Activated T-cell treated with anti-CD3 and anti-CD28 coated beads, Interleukin-2, amount 50 U/mL, for 72 hours (primary cell): ENCODE measurements at regions not wholly inside any gene's neighbourhood (a gene's known extent, or its start where the extent isn't known, plus 50 kb on each side); places are given as distances from the start of the nearest gene placed in this dataset.
A peak's percentile ranks its signal among the peaks of the same experiment; 100 is the strongest.

ENCODE experiments used
- ATAC-seq, 2 donors: fragments of 150-1000 bp; cut with Tn5 transposase; replicated peaks in 1 of 2; 2 replicates each; pipeline ENCODE4 v1.10.0; 2021; ENCODE audit warnings: moderate library complexity in 2 of 2, mild to moderate bottlenecking in 1 of 2
- DNase-seq, 2 donors: peaks; one replicate each; pipeline ENCODE4 v3.0.0; 2021 to 2022; ENCODE audit warnings: mixed read lengths in 1 of 2
- H3K27ac Mint-ChIP-seq: one replicate; pipeline ENCODE4 v1.8.0; 2022; ENCODE audit warnings: mild to moderate bottlenecking, moderate library complexity, mixed read lengths
- H3K27me3 Mint-ChIP-seq: one replicate; pipeline ENCODE4 v1.8.0; 2022; ENCODE audit warnings: low read depth, mixed read lengths
- H3K36me3 Mint-ChIP-seq, 2 donors: one replicate each; pipeline ENCODE4 v1.8.0; 2022; ENCODE audit warnings: mixed read lengths in 2 of 2, mild to moderate bottlenecking in 1 of 2; ENCODE audit not compliant: insufficient read depth in 2 of 2
- H3K4me1 Mint-ChIP-seq: one replicate; pipeline ENCODE4 v1.8.0; 2022; ENCODE audit warnings: low read depth, mixed read lengths
- H3K4me3 Mint-ChIP-seq, 2 donors: one replicate each; pipeline ENCODE4 v1.8.0; 2022; ENCODE audit warnings: mild to moderate bottlenecking in 2 of 2, mixed read lengths in 2 of 2, moderate library complexity in 2 of 2
- H3K9me3 Mint-ChIP-seq, 2 donors: one replicate each; pipeline ENCODE4 v1.8.0; 2022; ENCODE audit warnings: mixed read lengths in 2 of 2

DNA sequence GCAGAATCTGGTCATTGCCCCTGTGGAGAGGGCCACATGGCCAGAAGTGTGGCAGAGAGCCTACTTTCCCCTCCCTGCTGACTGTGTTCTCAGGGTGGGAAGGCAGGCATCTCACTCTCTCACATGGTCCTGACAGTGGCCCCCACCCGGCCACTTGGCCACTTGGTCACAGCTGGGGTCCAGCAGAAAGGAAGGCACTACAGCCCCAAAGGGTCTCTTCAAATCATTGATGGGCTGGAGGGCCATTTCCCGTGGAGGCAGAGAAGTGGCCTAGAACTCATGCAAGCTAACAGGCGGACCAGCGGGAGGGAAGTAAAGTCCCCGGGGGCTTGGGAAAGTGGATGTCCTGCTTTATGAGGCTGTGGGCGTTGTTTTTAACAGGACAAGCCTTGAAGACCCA, 125.3 kb downstream of the EMX2 start:
- Mint-ChIP-seq H3K9me3 (no peaks in the 10 kb centered on the region), H3K4me1 (peaks cover 10% of the 10 kb centered on the region), H3K27me3 (peaks cover 12% of the 10 kb centered on the region), H3K4me3 (no peak overlapping the region), H3K36me3 (no peaks in the 10 kb centered on the region), H3K27ac (no peak overlapping the region)
- ATAC-seq (no peak), DNase-seq (no peak)

DNA sequence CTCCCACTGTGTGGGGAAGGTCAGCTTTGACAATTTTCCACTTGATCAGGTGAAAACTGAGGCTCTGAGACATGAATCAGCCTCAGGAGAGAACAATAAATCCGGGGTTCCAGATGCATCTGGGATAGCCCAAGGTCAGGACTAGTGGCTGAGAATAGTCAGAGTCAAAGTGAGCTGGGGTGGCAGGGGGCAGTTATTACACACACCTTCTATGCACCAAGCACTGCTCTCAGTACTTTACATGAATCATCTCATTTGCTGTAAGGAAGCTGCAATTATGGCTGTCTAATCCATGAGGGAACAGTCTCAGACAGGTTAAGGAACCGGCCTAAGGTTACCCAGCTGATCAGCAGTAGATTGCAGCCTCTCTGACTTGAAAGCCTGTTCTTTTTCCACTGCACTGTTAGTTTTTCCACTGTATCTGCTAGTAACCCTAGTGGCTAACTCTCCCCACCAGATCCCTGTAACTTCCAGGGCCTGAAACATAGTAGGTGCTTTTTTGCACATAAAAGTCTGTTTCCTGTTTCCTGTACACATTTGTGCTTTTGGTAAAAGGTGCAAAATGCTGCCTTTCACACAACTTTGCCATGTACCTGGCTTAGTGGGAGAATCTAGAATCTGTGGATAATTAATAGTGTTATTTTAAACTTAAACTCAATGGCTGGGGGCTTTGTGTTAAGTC, 125.9 kb downstream of the EMX2 start:
- Mint-ChIP-seq H3K27ac (no peak overlapping the region), H3K9me3 (no peaks in the 10 kb centered on the region), H3K4me1 (peaks cover 5% of the 10 kb centered on the region), H3K27me3 (peaks cover 12% of the 10 kb centered on the region), H3K36me3 (no peaks in the 10 kb centered on the region), H3K4me3 (no peak overlapping the region)
- ATAC-seq (no peak), DNase-seq (no peak)

DNA sequence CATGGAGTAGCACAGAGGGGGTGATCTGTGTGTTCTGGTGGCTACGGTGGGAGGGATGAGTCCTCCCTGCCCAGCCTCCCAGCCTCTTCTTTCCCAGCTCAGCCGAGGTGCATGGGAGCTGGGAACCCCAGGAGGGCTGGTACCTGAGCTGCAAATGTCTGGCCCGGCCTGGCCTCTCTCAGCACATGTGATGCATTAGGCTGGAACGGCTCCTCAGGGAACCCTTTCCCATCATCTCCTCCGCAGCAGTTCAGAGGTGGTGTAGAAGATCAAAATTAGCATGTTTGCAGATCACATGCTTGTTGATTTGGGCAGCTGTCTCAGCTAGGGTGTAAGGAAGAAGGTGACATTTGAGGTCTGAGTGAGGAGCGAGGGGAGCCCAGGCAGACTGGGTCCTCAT, 126.6 kb downstream of the EMX2 start:
- Mint-ChIP-seq H3K9me3 (no peaks in the 10 kb centered on the region), H3K4me3 (no peak overlapping the region), H3K27ac (no peak overlapping the region), H3K4me1 (no peaks in the 10 kb centered on the region), H3K27me3 (peaks cover 12% of the 10 kb centered on the region), H3K36me3 (no peaks in the 10 kb centered on the region)
- no peak for DNase-seq
- no peak for ATAC-seq

DNA sequence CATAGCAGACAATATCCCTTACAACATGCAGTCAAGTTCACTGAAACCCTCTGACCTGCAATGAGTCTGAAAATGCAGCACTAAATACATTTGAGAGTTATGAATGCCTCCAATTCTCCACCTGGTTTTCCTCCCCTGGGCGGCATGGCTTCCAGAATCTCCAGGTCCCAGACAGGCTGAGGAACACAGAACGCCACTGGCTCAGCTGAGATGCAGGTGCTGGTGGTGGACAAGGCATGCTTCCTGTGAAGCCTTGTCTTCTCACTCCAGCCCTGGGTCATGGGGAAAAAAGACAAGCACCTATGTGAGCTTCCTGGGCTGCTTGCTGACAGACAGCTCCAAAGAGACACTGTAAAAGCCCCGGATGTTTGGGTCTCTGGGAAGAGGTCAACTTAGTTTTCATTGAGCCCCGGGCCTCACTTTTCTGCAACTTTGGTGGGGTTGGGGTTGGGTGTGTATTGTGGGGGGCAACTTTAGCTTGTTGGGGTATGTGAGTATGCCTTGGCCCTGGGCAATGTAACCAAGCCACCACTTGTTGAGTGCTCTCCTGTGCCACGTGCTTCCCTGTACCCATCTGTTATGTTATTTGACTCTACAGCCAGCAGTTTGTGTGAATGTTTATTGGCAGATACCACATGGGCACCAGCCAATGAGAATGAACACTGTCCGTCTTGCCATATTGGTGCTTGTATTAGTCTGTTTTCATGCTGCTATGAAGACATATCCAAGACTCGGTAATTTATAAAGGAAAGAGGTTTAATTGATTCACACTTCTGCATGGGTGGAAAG, 127.8 kb downstream of the EMX2 start:
- Mint-ChIP-seq H3K27me3 (peaks cover 11% of the 10 kb centered on the region), H3K9me3 (no peaks in the 10 kb centered on the region), H3K27ac (no peak overlapping the region), H3K4me1 (no peaks in the 10 kb centered on the region), H3K36me3 (no peaks in the 10 kb centered on the region), H3K4me3 (no peak overlapping the region)
- ATAC-seq (no peak), DNase-seq (no peak)

DNA sequence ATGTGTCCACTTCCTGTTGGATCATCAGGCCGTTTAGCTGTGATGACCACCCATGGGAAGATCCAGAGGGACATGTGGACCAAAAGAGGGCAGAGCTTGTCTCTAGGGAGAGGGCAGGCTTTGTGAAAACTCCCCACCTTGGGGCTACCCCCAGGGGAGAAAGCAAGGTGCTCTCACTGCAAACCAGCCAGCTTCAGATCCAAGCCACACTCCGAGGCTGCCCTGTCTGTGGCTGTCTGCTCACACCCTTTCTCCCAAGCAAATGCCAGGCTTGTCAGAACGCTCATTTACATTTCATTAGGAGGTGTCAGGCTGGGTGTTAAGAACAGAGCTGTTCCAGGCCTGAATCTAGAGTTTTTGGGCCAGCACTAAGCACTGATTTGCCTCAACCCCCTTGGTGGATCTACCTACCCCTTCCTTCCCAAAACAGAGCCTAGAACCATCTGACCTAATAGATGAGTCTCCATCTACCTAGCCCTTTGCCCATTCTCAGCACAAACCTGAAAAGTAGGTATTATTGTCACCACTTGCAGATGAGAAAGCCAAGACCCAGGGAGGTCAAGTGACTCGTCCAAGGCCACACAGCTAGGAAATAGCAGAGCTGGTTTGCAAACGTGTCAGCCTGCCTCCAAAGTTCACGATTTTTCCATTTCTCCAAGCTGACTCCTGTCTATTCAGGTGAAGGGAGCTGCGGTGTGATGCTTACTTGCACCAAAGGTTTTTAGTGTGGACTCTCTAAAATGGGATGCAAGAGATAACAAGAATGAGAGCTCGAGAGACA, 130.9 kb downstream of the EMX2 start:
- H3K27me3 Mint-ChIP-seq = peaks cover 21% of the 10 kb centered on the region
- ATAC-seq (no peak), DNase-seq (no peak)
- H3K4me1 Mint-ChIP-seq = no peaks in the 10 kb centered on the region
- no peak overlapping the region for H3K4me3 Mint-ChIP-seq
- H3K27ac Mint-ChIP-seq = no peak overlapping the region
- H3K9me3 Mint-ChIP-seq = peaks cover 0 to 2% of the 10 kb centered on the region in 2 donors
- H3K36me3 Mint-ChIP-seq = no peaks in the 10 kb centered on the region

DNA sequence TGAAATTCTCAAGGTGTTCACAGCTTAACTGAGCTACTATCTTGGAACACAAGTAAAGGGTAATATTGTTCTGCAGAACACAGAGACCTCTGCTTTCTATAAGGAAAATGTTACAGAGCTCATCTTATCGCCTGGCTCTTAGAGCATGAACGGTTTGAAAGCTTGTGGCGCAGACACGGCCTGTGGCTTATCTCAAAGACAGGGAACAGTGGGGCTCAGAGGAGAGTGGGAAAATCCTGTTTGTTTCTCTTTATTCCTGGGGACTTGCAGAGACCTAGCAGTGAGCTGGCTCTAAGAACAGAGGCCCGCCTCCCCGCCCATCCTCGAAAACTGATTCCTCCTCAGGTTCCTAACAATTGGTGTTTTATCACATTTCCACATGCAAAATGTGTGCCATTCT, 131.7 kb downstream of the EMX2 start:
- no peak overlapping the region for H3K27ac Mint-ChIP-seq
- no peak for ATAC-seq

DNA sequence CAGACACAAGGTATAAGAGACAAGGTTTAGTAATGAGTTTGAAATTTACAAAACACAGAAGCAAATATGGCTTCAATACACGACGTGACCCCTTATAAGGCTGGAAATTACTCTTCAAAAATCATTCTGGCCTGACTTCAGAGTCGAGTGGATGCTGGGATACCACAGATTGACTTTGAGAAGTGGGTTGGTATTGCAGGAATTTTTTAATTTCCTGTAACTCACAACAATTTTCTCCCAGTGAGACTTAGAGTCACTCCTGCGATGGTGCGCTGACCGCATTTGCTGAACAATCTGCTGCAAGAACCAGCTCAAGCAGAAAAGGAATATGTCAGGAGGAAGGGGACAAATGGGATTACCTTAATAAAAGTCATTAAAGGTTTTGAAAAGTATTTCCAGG, 132.1 kb downstream of the EMX2 start:
- ATAC-seq (no peak), DNase-seq (no peak)
- H3K27ac Mint-ChIP-seq = no peak overlapping the region
- H3K9me3 Mint-ChIP-seq = peaks cover 0 to 2% of the 10 kb centered on the region in 2 donors
- H3K27me3 Mint-ChIP-seq = peaks cover 21% of the 10 kb centered on the region
- no peak overlapping the region for H3K4me3 Mint-ChIP-seq
- no peaks in the 10 kb centered on the region for H3K36me3 Mint-ChIP-seq
- no peaks in the 10 kb centered on the region for H3K4me1 Mint-ChIP-seq

More for the DNA sequence above, 131.7 kb downstream of the EMX2 start:
- no peak for DNase-seq
- Mint-ChIP-seq H3K9me3 (peaks cover 0 to 2% of the 10 kb centered on the region in 2 donors), H3K4me1 (no peaks in the 10 kb centered on the region), H3K27me3 (peaks cover 21% of the 10 kb centered on the region), H3K36me3 (no peaks in the 10 kb centered on the region), H3K4me3 (no peak overlapping the region)

DNA sequence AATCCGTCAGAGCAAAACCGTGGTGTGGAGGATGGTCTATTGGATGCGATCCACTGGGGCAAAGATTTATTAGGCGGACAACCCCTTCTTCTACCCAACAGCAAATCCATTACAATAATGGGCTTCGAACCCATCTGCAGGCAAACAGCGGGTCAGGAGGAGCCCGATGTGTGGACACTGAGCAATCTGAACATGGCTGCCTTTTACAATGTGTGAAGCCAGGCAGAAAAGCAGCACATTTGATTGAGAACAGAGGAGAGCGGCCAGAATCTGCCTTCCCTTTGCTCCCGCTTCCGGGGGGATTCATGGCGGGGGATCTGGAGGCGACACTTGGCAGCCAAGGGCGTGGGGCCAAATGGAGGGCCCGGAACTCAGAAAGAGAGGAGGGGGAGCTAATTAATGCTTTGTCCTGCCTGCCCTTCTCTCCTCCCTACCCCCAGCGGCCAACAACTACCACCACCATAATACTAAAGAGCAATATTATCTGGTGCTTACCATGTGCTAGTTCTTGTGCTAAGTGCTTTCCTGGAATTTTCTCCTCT, 133.0 kb downstream of the EMX2 start:
- Mint-ChIP-seq H3K4me1 (no peaks in the 10 kb centered on the region), H3K36me3 (no peaks in the 10 kb centered on the region), H3K27me3 (peaks cover 21% of the 10 kb centered on the region), H3K4me3 (no peak overlapping the region), H3K27ac (no peak overlapping the region), H3K9me3 (peaks cover 0 to 2% of the 10 kb centered on the region in 2 donors)
- DNase-seq (no peak), ATAC-seq (no peak)

DNA sequence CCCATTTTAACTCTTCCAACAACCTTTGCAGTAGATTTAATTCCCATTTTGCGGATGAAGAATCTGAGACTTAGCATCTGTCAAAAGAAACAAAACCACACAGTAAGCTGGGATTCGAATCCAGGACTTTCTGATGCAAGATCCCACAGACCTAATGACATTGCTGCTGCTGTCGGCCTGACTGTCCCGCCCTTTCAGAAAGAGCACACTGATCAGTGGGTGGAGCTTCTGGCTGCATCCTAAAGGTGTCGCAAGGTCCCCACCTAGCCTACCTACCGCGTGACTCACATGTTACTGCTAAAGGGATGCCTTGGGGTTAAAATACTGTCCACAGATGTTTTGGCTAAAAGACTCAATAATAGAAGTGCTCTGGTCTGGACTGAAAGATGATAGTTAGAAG, 134.7 kb downstream of the EMX2 start:
- no peak overlapping the region for H3K4me3 Mint-ChIP-seq
- DNase-seq (no peak), ATAC-seq (no peak)
- H3K9me3 Mint-ChIP-seq = peaks cover 0 to 2% of the 10 kb centered on the region in 2 donors
- no peaks in the 10 kb centered on the region for H3K36me3 Mint-ChIP-seq
- H3K27me3 Mint-ChIP-seq = peaks cover 21% of the 10 kb centered on the region
- no peak overlapping the region for H3K27ac Mint-ChIP-seq
- no peaks in the 10 kb centered on the region for H3K4me1 Mint-ChIP-seq

DNA sequence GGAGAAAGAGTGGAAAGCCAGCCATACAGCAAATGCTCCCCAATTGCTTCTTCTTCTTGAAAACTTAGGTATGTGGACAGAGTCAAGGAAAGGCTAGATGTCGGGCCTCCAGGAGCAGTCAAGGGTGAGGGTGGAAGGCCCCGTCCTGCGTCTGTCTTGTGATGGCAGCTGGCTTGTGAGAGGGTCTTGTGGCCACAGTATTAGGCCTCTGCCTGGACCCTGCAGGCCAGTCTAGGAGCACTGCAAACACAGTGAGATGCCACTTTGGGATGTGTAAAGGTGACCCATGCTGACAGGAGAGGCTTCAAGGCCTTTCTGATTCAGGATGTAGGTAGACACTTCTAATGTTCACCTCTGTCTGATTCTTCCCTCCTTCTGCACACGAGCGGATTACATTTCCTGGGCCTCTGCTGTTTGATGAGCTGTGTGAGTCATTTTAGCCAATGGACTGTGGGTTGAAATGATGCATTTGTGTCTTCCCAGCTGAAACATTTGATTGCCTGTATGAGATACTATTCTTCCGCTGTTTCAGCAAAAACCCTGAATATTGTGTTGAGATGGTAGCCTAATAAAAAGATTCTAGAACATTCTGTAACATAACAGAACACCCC, 135.4 kb downstream of the EMX2 start:
- Mint-ChIP-seq H3K4me3 (no peak overlapping the region), H3K36me3 (no peaks in the 10 kb centered on the region), H3K4me1 (no peaks in the 10 kb centered on the region), H3K9me3 (peaks cover 0 to 2% of the 10 kb centered on the region in 2 donors), H3K27me3 (peaks cover 21% of the 10 kb centered on the region), H3K27ac (no peak overlapping the region)
- DNase-seq (no peak), ATAC-seq (peak in 1 of 2 donors; percentile 45)

DNA sequence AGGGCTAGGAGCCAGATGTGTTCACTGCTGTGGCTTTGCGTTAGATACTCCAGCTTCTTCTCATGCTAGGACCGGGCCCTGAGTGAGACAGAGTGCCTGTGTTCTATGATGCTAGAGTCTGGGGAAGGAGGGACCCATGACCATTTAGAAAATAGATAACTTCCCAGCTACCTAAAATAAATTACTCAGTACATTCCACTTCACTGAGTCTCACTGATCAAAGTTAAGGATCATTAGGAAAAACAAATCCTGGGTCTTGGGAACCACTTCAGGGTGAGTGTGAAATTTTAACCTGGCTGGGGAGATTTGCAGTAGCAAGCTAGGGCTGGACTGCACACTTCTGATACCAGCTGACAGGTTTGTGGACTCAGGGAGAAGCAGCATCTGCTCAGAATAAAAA, 138.1 kb downstream of the EMX2 start:
- H3K4me1 Mint-ChIP-seq = no peaks in the 10 kb centered on the region
- no peak overlapping the region for H3K4me3 Mint-ChIP-seq
- DNase-seq = no peak
- peaks cover 0 to 2% of the 10 kb centered on the region in 2 donors for H3K9me3 Mint-ChIP-seq
- H3K27ac Mint-ChIP-seq = no peak overlapping the region
- H3K27me3 Mint-ChIP-seq = peaks cover 20% of the 10 kb centered on the region
- no peaks in the 10 kb centered on the region for H3K36me3 Mint-ChIP-seq
- no peak for ATAC-seq

DNA sequence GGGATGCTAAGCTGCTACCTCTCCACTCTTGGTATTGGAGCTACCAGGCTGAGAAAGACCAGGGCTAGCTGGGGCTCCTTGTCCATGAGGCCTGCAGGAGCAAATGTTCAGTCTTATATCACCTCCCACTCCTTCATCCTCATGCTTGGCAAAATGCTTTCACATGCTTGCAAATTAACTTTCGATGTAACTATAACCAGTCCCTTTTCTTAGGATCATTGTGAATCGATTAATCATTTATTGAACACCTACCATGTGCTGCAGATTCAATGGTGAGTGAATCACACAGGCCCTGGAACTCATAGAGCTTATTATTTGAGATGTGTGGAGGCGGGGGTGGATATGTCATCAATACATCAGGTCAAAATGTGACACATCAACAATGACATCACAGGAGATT, 138.6 kb downstream of the EMX2 start:
- H3K27me3 Mint-ChIP-seq = peaks cover 19% of the 10 kb centered on the region
- no peaks in the 10 kb centered on the region for H3K36me3 Mint-ChIP-seq
- no peaks in the 10 kb centered on the region for H3K4me1 Mint-ChIP-seq
- ATAC-seq (no peak), DNase-seq (no peak)
- H3K4me3 Mint-ChIP-seq = no peak overlapping the region
- H3K9me3 Mint-ChIP-seq = peaks cover 0 to 2% of the 10 kb centered on the region in 2 donors
- no peak overlapping the region for H3K27ac Mint-ChIP-seq
